MM.1S (cell line): ENCODE measurements at regions not wholly inside any gene's neighbourhood (a gene's known extent, or its start where the extent isn't known, plus 50 kb on each side); places are given as distances from the start of the nearest gene placed in this dataset.
"Not testable (repeated sequence)": the region's sequence is repeated elsewhere in the genome, so short reads cannot be mapped to it uniquely, and the experiment has no call there.

Source experiments
- DNase-seq: peaks from one replicate; pipeline ENCODE4 v3.0.0-alpha.2; 2015
- H2AFZ ChIP-seq: fragments of 300-600 bp; sonication (generic); 2 replicates; pipeline ENCODE4 v1.6.0; 2016; ENCODE audit warnings: antibody characterized with exemption, low read length
- H3F3A ChIP-seq: fragments of 300-600 bp; sonication (generic); 2 replicates; pipeline ENCODE4 v1.6.1; 2016; ENCODE audit warnings: mild to moderate bottlenecking, antibody characterized with exemption, low read length, moderate library complexity, mixed read lengths; ENCODE audit not compliant: insufficient read depth
- H3K27ac ChIP-seq: fragments of 300-600 bp; sonication (generic); 2 replicates; pipeline ENCODE4 v1.5.1; 2016; ENCODE audit warnings: mild to moderate bottlenecking, low read length
- H3K27me3 ChIP-seq: fragments of 300-600 bp; sonication (generic); replicated peaks from 2 replicates; pipeline ENCODE4 v1.6.0; 2016; ENCODE audit warnings: low read length; ENCODE audit not compliant: insufficient read depth
- H3K36me3 ChIP-seq: fragments of 300-600 bp; sonication (generic); replicated peaks from 2 replicates; pipeline ENCODE4 v1.6.1; 2016; ENCODE audit warnings: mild to moderate bottlenecking, low read length, mixed read lengths; ENCODE audit not compliant: insufficient read depth
- H3K4me1 ChIP-seq: fragments of 300-600 bp; sonication (generic); 2 replicates; pipeline ENCODE4 v1.6.1; 2016; ENCODE audit warnings: low read length, mixed read lengths
- H3K4me2 ChIP-seq: fragments of 300-600 bp; sonication (generic); 2 replicates; pipeline ENCODE4 v1.6.0; 2016; ENCODE audit warnings: low read depth, low read length
- H3K4me3 ChIP-seq: fragments of 300-600 bp; sonication (generic); 2 replicates; pipeline ENCODE4 v1.5.1; 2016; ENCODE audit warnings: low read length, mixed read lengths
- H3K79me2 ChIP-seq: fragments of 300-600 bp; sonication (generic); 2 replicates; pipeline ENCODE4 v1.6.1; 2016; ENCODE audit warnings: mixed run types, low read length, mixed read lengths
- H3K9ac ChIP-seq: fragments of 300-600 bp; sonication (generic); 2 replicates; pipeline ENCODE4 v1.6.1; 2016; ENCODE audit warnings: low read length, mixed read lengths
- H3K9me2 ChIP-seq: fragments of 300-600 bp; sonication (generic); replicated peaks from 2 replicates; pipeline ENCODE4 v1.6.1; 2016; ENCODE audit warnings: mild to moderate bottlenecking, low read length, mixed read lengths; ENCODE audit not compliant: insufficient read depth
- H3K9me3 ChIP-seq: fragments of 300-600 bp; sonication (generic); replicated peaks from 2 replicates; pipeline ENCODE4 v1.6.1; 2016; ENCODE audit warnings: mild to moderate bottlenecking, low read length, mixed read lengths; ENCODE audit not compliant: insufficient read depth
- H4K20me1 ChIP-seq: fragments of 300-600 bp; sonication (generic); 2 replicates; pipeline ENCODE4 v1.6.1; 2016; ENCODE audit warnings: mild to moderate bottlenecking, low read length, moderate library complexity, mixed read lengths; ENCODE audit not compliant: insufficient read depth
- CTCF ChIP-seq: fragments of 300-600 bp; sonication (generic); IDR thresholded peaks from 2 replicates; pipeline ENCODE4 v1.5.1; 2016; ENCODE audit warnings: antibody characterized with exemption, low read length, mixed read lengths
- EZH2 ChIP-seq: fragments of 300-600 bp; sonication (generic); optimal IDR thresholded peaks from 2 replicates; pipeline ENCODE3; 2017; ENCODE audit warnings: low read depth, mild to moderate bottlenecking, antibody characterized with exemption, low read length, mixed read lengths
- EZH2phosphoT487 ChIP-seq: fragments of 300-600 bp; sonication (generic); IDR thresholded peaks from 2 replicates; pipeline ENCODE4 v1.6.1; 2018; ENCODE audit warnings: antibody characterized with exemption, low read length

GRCh38 chr11:129710423-129710822 lies 105.2 kb upstream of the TMEM45B start:
- H4K20me1 ChIP-seq: no peaks in the 10 kb centered on the region
- no peaks in the 10 kb centered on the region for H3K9me2 ChIP-seq
- no peak overlapping the region for H3K4me2 ChIP-seq
- no peaks in the 10 kb centered on the region for H3K36me3 ChIP-seq
- no peak overlapping the region for H3K9ac ChIP-seq
- DNase-seq: no peak
- TF ChIP-seq EZH2phosphoT487: no peak
- no peak for TF ChIP-seq CTCF
- TF ChIP-seq EZH2: no peak
- no peaks in the 10 kb centered on the region for H3K9me3 ChIP-seq
- no peaks in the 10 kb centered on the region for H3K79me2 ChIP-seq
- no peak overlapping the region for H3K4me3 ChIP-seq
- no peaks in the 10 kb centered on the region for H3F3A ChIP-seq
- no peak overlapping the region for H3K27ac ChIP-seq
- H2AFZ ChIP-seq: no peak overlapping the region
- no peaks in the 10 kb centered on the region for H3K27me3 ChIP-seq
- no peaks in the 10 kb centered on the region for H3K4me1 ChIP-seq

- H3K9me2 ChIP-seq: no peaks in the 10 kb centered on the region
- DNase-seq: no peak
- H3K36me3 ChIP-seq: no peaks in the 10 kb centered on the region
- no peak overlapping the region for H3K27ac ChIP-seq
- no peak overlapping the region for H3K4me3 ChIP-seq
- H3K9ac ChIP-seq: no peak overlapping the region
- H3K9me3 ChIP-seq: no peaks in the 10 kb centered on the region
- no peaks in the 10 kb centered on the region for H3K27me3 ChIP-seq
- H3K79me2 ChIP-seq: no peaks in the 10 kb centered on the region
- H4K20me1 ChIP-seq: no peaks in the 10 kb centered on the region
- H3K4me1 ChIP-seq: no peaks in the 10 kb centered on the region
- H2AFZ ChIP-seq: no peak overlapping the region
- H3F3A ChIP-seq: no peaks in the 10 kb centered on the region
- H3K4me2 ChIP-seq: no peak overlapping the region
- TF ChIP-seq CTCF (no peak), EZH2phosphoT487 (no peak), EZH2 (no peak)
These were observed 103.9 kb upstream of the TMEM45B start for GRCh38 chr11:129711760-129712159.

- H3K27ac ChIP-seq, H2AFZ ChIP-seq, H3K79me2 ChIP-seq, H3K9ac ChIP-seq, H3K36me3 ChIP-seq, H3K4me3 ChIP-seq, H3F3A ChIP-seq, H4K20me1 ChIP-seq, H3K27me3 ChIP-seq, H3K4me2 ChIP-seq, H3K9me2 ChIP-seq, DNase-seq, H3K4me1 ChIP-seq, H3K9me3 ChIP-seq: not testable (repeated sequence)
These were observed 103.0 kb upstream of the TMEM45B start for GRCh38 chr11:129712486-129713240.

- Histone ChIP-seq H3K27me3 (no peaks in the 10 kb centered on the region), H3K4me1 (no peaks in the 10 kb centered on the region), H3K9me2 (no peaks in the 10 kb centered on the region), H3F3A (no peaks in the 10 kb centered on the region), H3K9ac (no peak overlapping the region), H2AFZ (no peak overlapping the region), H3K4me2 (no peak overlapping the region), H3K36me3 (no peaks in the 10 kb centered on the region), H3K79me2 (no peaks in the 10 kb centered on the region), H4K20me1 (no peaks in the 10 kb centered on the region), H3K9me3 (no peaks in the 10 kb centered on the region), H3K27ac (no peak overlapping the region), H3K4me3 (no peak overlapping the region)
- TF ChIP-seq CTCF (no peak), EZH2phosphoT487 (no peak), EZH2 (no peak)
- no peak for DNase-seq
These were observed 96.6 kb upstream of the TMEM45B start for GRCh38 chr11:129719037-129719436.
